ENCODE measurements at regions not wholly inside any gene's neighbourhood (a gene's known extent, or its start where the extent isn't known, plus 50 kb on each side); places are given as distances from the start of the nearest gene placed in this dataset.

GRCh38 chr11:35893796-35894475, 49.9 kb upstream of the LDLRAD3 start:
- H3K27me3 Mint-ChIP-seq (ENCODE audit: low read depth): peaks cover 4% of the 10 kb centered on the region
- H3K4me1 Mint-ChIP-seq: peaks cover 26% of the 10 kb centered on the region
- peaks cover 6% of the 10 kb centered on the region for H3K9me3 Mint-ChIP-seq
- no peak overlapping the region for H3K27ac Mint-ChIP-seq
- H3K4me3 Mint-ChIP-seq: no peak overlapping the region
- no peaks in the 10 kb centered on the region for H3K36me3 Mint-ChIP-seq (ENCODE audit: low read depth)
- no peak for TF ChIP-seq CTCF (IDR thresholded peaks at IDR 0.05; ENCODE audit: unreplicated experiment in 3 of 3)

Measured in nephron (organoid).